Ishikawa (cell line): ENCODE measurements at regions not wholly inside any gene's neighbourhood (a gene's known extent, or its start where the extent isn't known, plus 50 kb on each side); places are given as distances from the start of the nearest gene placed in this dataset.

Experiments used
- EP300 ChIP-seq: IDR thresholded peaks from 2 replicates; pipeline ENCODE4 v1.6.1; 2012; ENCODE audit warnings: borderline replicate concordance
- MAX ChIP-seq: IDR thresholded peaks from 2 replicates; pipeline ENCODE4 v1.6.1; 2012
- REST ChIP-seq: IDR thresholded peaks from 2 replicates; pipeline ENCODE4 v1.6.1; 2012; ENCODE audit warnings: low read depth, mild to moderate bottlenecking
- TAF1 ChIP-seq: IDR thresholded peaks from 2 replicates; pipeline ENCODE4 v1.6.1; 2012; ENCODE audit warnings: low read depth, mild to moderate bottlenecking
- TEAD4 ChIP-seq: IDR thresholded peaks from 2 replicates; pipeline ENCODE4 v1.6.1; 2012
- ZBTB7A ChIP-seq: IDR thresholded peaks from 2 replicates; pipeline ENCODE4 v1.6.1; 2012; ENCODE audit warnings: low read depth

GRCh38 chr6:1087154-1087843 is 224.6 kb upstream of the FOXQ1 start:
- TF ChIP-seq TEAD4 (no peak), REST (no peak), MAX (no peak), EP300 (no peak), TAF1 (no peak), ZBTB7A (no peak)
